Sigmoid colon (tissue), 4 donors: ENCODE measurements at regions not wholly inside any gene's neighbourhood (a gene's known extent, or its start where the extent isn't known, plus 50 kb on each side); places are given as distances from the start of the nearest gene placed in this dataset.

Source experiments
- EP300 ChIP-seq, 4 donors: sonication (generic); formaldehyde crosslinking; IDR thresholded peaks; one replicate each; pipeline ENCODE4 v1.6.1; 2017; ENCODE audit warnings: antibody characterized with exemption in 4 of 4
- POLR2A ChIP-seq, 2 donors: fragments of 450-650 bp; IDR thresholded peaks; one replicate each; pipeline ENCODE4 v1.6.1; 2016; ENCODE audit warnings: antibody characterized with exemption in 2 of 2, mild to moderate bottlenecking in 2 of 2, moderate library complexity in 2 of 2
- POLR2AphosphoS5 ChIP-seq, 4 donors: sonication (generic); formaldehyde crosslinking; IDR thresholded peaks; one replicate each; pipeline ENCODE4 v1.6.1; 2017; ENCODE audit warnings: antibody characterized with exemption in 4 of 4
- TF ChIP-seq, protein P1 (sequence below), 4 experiments: fragments of 450-650 bp in 3 of 4; fragments of 200-600 bp in 1 of 4; IDR thresholded peaks; one replicate each; pipeline ENCODE4 v1.5.1; 2016 to 2019; ENCODE audit warnings: antibody characterized with exemption in 4 of 4, mild to moderate bottlenecking in 3 of 4, moderate library complexity in 2 of 4

DNA sequence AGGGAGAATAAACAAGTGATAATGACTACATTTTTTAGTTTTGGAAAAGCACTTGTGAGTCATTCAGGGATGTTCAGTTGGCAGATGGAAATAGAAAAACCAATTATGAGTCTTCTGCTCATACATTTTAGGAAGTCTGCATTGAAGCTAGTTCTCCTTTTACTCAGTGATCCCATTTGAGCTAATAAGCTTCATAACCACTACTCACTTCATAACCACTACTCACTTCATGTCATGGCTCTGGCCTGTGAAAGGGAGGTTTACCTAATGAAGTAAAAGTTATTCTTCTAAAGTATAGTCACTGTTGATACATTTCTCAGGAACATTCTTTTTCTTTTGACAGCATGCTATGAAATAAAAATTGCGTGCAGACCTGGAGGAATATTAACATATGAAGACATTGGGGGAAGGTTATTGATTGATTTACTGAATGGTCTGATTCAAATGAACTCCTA lies 948.7 kb downstream of the TSN start:
- TF ChIP-seq, protein P1, sequence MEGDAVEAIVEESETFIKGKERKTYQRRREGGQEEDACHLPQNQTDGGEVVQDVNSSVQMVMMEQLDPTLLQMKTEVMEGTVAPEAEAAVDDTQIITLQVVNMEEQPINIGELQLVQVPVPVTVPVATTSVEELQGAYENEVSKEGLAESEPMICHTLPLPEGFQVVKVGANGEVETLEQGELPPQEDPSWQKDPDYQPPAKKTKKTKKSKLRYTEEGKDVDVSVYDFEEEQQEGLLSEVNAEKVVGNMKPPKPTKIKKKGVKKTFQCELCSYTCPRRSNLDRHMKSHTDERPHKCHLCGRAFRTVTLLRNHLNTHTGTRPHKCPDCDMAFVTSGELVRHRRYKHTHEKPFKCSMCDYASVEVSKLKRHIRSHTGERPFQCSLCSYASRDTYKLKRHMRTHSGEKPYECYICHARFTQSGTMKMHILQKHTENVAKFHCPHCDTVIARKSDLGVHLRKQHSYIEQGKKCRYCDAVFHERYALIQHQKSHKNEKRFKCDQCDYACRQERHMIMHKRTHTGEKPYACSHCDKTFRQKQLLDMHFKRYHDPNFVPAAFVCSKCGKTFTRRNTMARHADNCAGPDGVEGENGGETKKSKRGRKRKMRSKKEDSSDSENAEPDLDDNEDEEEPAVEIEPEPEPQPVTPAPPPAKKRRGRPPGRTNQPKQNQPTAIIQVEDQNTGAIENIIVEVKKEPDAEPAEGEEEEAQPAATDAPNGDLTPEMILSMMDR (IDR thresholded peaks at IDR 0.05), result no peak
- no peak for TF ChIP-seq POLR2A (IDR thresholded peaks at IDR 0.05)
- no peak for TF ChIP-seq EP300 (IDR thresholded peaks at IDR 0.05)
- TF ChIP-seq POLR2AphosphoS5 (IDR thresholded peaks at IDR 0.05), result no peak
